Stimulated activated CD4-positive, alpha-beta T cell treated with anti-CD3 and anti-CD28 coated beads, Interleukin-12 subunit alpha, Interleukin-12 subunit beta, amount 100 ng/mL, for 24 hours (primary cell): ENCODE measurements at regions not wholly inside any gene's neighbourhood (a gene's known extent, or its start where the extent isn't known, plus 50 kb on each side); places are given as distances from the start of the nearest gene placed in this dataset.
"Not testable (repeated sequence)": the region's sequence is repeated elsewhere in the genome, so short reads cannot be mapped to it uniquely, and the experiment has no call there.

Experiments
- DNase-seq, 2 experiments: peaks; one replicate each; pipeline ENCODE4 v3.0.0-alpha.2; 2020; ENCODE audit warnings: low read depth in 2 of 2

GRCh38 chr4:157781361-157781760 is 391.5 kb downstream of the GASK1B start:
- no peak for DNase-seq

GRCh38 chr4:157779081-157779480 is 393.7 kb downstream of the GASK1B start:
- DNase-seq: no peak

GRCh38 chr4:157776930-157777528 is 395.8 kb downstream of the GASK1B start:
- DNase-seq: no peak

GRCh38 chr4:157775971-157776370 is 396.9 kb downstream of the GASK1B start:
- no peak for DNase-seq

GRCh38 chr4:157772907-157773306 is 399.9 kb downstream of the GASK1B start:
- DNase-seq: no peak

- DNase-seq: no peak
Observed at GRCh38 chr4:157768419-157768818, 404.4 kb downstream of the GASK1B start.

GRCh38 chr4:157763490-157763889 is 409.3 kb downstream of the GASK1B start:
- no peak for DNase-seq

GRCh38 chr4:157754410-157754809 is 418.4 kb downstream of the GASK1B start:
- no peak for DNase-seq

- DNase-seq: no peak
Observed at GRCh38 chr4:157751631-157752030, 421.2 kb downstream of the GASK1B start.

GRCh38 chr4:157741642-157742041 is 431.2 kb downstream of the GASK1B start:
- no peak for DNase-seq

- no peak for DNase-seq
Observed at GRCh38 chr4:157739242-157739641, 433.6 kb downstream of the GASK1B start.

GRCh38 chr4:157728215-157728614 is 444.6 kb downstream of the GASK1B start:
- no peak for DNase-seq

- no peak for DNase-seq
Observed at GRCh38 chr4:157727163-157727562, 445.7 kb downstream of the GASK1B start.

GRCh38 chr4:157722146-157722545 is 450.7 kb downstream of the GASK1B start:
- DNase-seq: no peak

GRCh38 chr4:157713342-157713741 is 459.5 kb downstream of the GASK1B start:
- no peak for DNase-seq

- DNase-seq: no peak
Observed at GRCh38 chr4:157706155-157706554, 466.7 kb downstream of the GASK1B start.

GRCh38 chr4:157702831-157703230 is 470.0 kb downstream of the GASK1B start:
- DNase-seq: no peak

- no peak for DNase-seq
Observed at GRCh38 chr4:157701695-157701994, 471.2 kb downstream of the GASK1B start.

GRCh38 chr4:157700898-157701694 is 471.7 kb downstream of the GASK1B start:
- DNase-seq: no peak

- DNase-seq: no peak
Observed at GRCh38 chr4:157689476-157689875, 468.9 kb downstream of the GRIA2 start.

- no peak for DNase-seq
Observed at GRCh38 chr4:157687971-157688370, 467.4 kb downstream of the GRIA2 start.

GRCh38 chr4:157679326-157679725 is 458.8 kb downstream of the GRIA2 start:
- DNase-seq: not testable (repeated sequence)

- DNase-seq: no peak
Observed at GRCh38 chr4:157678478-157678877, 457.9 kb downstream of the GRIA2 start.

- DNase-seq: no peak
Observed at GRCh38 chr4:157674699-157675098, 454.2 kb downstream of the GRIA2 start.
